ENCODE measurements at regions not wholly inside any gene's neighbourhood (a gene's known extent, or its start where the extent isn't known, plus 50 kb on each side); places are given as distances from the start of the nearest gene placed in this dataset.
"Not testable (repeated sequence)": the region's sequence is repeated elsewhere in the genome, so short reads cannot be mapped to it uniquely, and the experiment has no call there.

DNA sequence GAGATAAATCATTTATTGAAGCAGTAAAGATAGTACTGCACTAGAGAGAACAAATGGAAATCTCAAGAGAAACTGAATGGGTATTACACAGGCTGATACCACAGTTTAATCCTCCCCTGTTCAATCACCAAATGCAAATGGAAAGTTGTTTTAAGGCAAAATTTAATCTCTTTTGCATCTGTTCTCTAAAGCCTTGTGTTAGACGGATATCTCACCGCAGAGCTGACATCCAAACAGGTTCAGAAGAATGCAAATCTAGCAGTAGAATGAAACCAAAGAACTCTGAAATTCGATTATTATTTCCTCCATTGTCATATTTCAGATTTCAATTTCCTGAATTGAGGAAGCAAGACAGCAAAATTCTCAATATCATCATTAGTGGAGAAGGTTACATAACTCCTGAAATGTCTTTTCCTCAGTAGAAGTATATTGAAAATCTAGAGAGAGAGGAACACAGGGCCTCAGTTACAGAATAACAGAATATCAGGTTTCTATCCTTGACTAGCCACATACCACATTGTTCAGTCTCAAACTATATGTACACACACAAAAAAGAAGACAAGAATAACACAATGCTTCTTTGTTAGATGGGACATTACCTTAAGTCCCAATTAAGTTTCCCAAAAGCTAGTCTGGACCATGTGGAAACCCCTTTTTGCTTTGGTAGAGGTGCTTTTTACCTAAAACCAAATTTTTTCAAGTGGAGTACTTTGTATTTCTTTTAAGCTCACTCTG lies 94.1 kb upstream of the BANK1 start:
- Histone ChIP-seq H3K36me3 (ENCODE audit: control insufficient read depth in 2 of 2, extremely low read depth in 1 of 2, insufficient read depth in 2 of 2, low read length in 2 of 2) (no peaks in the 10 kb centered on the region), H3K4me3 (ENCODE audit: control insufficient read depth in 2 of 3, extremely low read depth in 1 of 3, insufficient read depth in 2 of 3, low read depth in 1 of 3, low read length in 3 of 3) (no peak overlapping the region), H2AFZ (ENCODE audit: control insufficient read depth, low read length) (no peak overlapping the region), H3K4me2 (ENCODE audit: control insufficient read depth, extremely low read depth, insufficient read depth, low read depth, low read length) (no peak overlapping the region), H3K9me3 (ENCODE audit: control insufficient read depth, low read depth, low read length) (no peaks in the 10 kb centered on the region), H3K9me1 (ENCODE audit: control insufficient read depth, extremely low read depth, insufficient read depth, low read length) (no peaks in the 10 kb centered on the region), H3K27ac (ENCODE audit: control insufficient read depth, insufficient read depth, low read length) (no peak overlapping the region), H3K9ac (ENCODE audit: control insufficient read depth, extremely low read depth, insufficient read depth, low read length) (no peak overlapping the region), H3K4me1 (ENCODE audit: control insufficient read depth, extremely low read depth, insufficient read depth, low read length) (peaks cover 16% of the 10 kb centered on the region), H4K20me1 (ENCODE audit: control insufficient read depth, extremely low read depth, insufficient read depth, low read length) (no peaks in the 10 kb centered on the region), H3K27me3 (ENCODE audit: control insufficient read depth, extremely low read depth, insufficient read depth, low read length) (no peaks in the 10 kb centered on the region), H3K79me2 (ENCODE audit: control insufficient read depth, insufficient read depth, low read length) (no peaks in the 10 kb centered on the region)
- dilution Hi-C loops (cut with MboI; ENCODE audit: extremely low pct_ligation_motif_present, low sequenced_read_pairs) = no loop called here
- FAIRE-seq (no peak), DNase-seq (ENCODE audit: low read depth, low spot score) (no peak)
- no peak for TF ChIP-seq EZH2 (IDR thresholded peaks at IDR 0.05; ENCODE audit: low read length)
- TF ChIP-seq, protein P1, sequence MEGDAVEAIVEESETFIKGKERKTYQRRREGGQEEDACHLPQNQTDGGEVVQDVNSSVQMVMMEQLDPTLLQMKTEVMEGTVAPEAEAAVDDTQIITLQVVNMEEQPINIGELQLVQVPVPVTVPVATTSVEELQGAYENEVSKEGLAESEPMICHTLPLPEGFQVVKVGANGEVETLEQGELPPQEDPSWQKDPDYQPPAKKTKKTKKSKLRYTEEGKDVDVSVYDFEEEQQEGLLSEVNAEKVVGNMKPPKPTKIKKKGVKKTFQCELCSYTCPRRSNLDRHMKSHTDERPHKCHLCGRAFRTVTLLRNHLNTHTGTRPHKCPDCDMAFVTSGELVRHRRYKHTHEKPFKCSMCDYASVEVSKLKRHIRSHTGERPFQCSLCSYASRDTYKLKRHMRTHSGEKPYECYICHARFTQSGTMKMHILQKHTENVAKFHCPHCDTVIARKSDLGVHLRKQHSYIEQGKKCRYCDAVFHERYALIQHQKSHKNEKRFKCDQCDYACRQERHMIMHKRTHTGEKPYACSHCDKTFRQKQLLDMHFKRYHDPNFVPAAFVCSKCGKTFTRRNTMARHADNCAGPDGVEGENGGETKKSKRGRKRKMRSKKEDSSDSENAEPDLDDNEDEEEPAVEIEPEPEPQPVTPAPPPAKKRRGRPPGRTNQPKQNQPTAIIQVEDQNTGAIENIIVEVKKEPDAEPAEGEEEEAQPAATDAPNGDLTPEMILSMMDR (optimal IDR thresholded peaks at IDR 0.05 in 1 of 3, IDR thresholded peaks at IDR 0.05 in 1 of 3, conservative IDR thresholded peaks at IDR 0.05 in 1 of 3; ENCODE audit: extremely low read depth in 1 of 3, insufficient read depth in 2 of 3, low read length in 3 of 3) = no peak

DNA sequence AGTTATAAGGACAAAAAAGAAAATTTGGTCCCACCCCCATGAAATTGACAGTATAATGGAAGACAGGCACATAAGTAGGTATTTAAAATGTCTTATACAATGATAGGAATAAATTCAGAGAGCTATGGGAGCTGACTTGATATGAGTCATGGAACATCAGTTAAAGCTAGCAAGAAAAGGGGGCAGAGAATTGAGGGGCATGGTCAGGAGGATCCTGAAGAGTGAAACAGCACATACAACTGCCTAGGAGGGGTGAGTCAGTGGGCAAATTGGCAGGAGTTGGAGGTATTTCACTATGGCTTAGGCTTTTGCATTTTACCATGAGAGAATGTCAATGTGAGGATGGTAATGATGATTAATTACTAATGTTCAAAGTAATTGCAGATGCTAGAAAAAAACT lies 95.4 kb upstream of the BANK1 start:
- Histone ChIP-seq H3K9ac (ENCODE audit: control insufficient read depth, extremely low read depth, insufficient read depth, low read length) (no peak overlapping the region), H3K36me3 (ENCODE audit: control insufficient read depth in 2 of 2, extremely low read depth in 1 of 2, insufficient read depth in 2 of 2, low read length in 2 of 2) (no peaks in the 10 kb centered on the region), H3K27ac (ENCODE audit: control insufficient read depth, insufficient read depth, low read length) (no peak overlapping the region), H3K4me3 (ENCODE audit: control insufficient read depth in 2 of 3, extremely low read depth in 1 of 3, insufficient read depth in 2 of 3, low read depth in 1 of 3, low read length in 3 of 3) (no peak overlapping the region), H4K20me1 (ENCODE audit: control insufficient read depth, extremely low read depth, insufficient read depth, low read length) (no peaks in the 10 kb centered on the region), H2AFZ (ENCODE audit: control insufficient read depth, low read length) (no peak overlapping the region), H3K4me1 (ENCODE audit: control insufficient read depth, extremely low read depth, insufficient read depth, low read length) (peaks cover 16% of the 10 kb centered on the region), H3K9me3 (ENCODE audit: control insufficient read depth, low read depth, low read length) (no peaks in the 10 kb centered on the region), H3K4me2 (ENCODE audit: control insufficient read depth, extremely low read depth, insufficient read depth, low read depth, low read length) (no peak overlapping the region), H3K27me3 (ENCODE audit: control insufficient read depth, extremely low read depth, insufficient read depth, low read length) (no peaks in the 10 kb centered on the region), H3K9me1 (ENCODE audit: control insufficient read depth, extremely low read depth, insufficient read depth, low read length) (no peaks in the 10 kb centered on the region), H3K79me2 (ENCODE audit: control insufficient read depth, insufficient read depth, low read length) (no peaks in the 10 kb centered on the region)
- no peak for DNase-seq (ENCODE audit: low read depth, low spot score)
- no peak for TF ChIP-seq EZH2 (IDR thresholded peaks at IDR 0.05; ENCODE audit: low read length)
- TF ChIP-seq, protein P1 (optimal IDR thresholded peaks at IDR 0.05 in 1 of 3, IDR thresholded peaks at IDR 0.05 in 1 of 3, conservative IDR thresholded peaks at IDR 0.05 in 1 of 3; ENCODE audit: extremely low read depth in 1 of 3, insufficient read depth in 2 of 3, low read length in 3 of 3) = no peak
- dilution Hi-C loops (cut with MboI; ENCODE audit: extremely low pct_ligation_motif_present, low sequenced_read_pairs) = no loop called here
- FAIRE-seq = no peak

DNA sequence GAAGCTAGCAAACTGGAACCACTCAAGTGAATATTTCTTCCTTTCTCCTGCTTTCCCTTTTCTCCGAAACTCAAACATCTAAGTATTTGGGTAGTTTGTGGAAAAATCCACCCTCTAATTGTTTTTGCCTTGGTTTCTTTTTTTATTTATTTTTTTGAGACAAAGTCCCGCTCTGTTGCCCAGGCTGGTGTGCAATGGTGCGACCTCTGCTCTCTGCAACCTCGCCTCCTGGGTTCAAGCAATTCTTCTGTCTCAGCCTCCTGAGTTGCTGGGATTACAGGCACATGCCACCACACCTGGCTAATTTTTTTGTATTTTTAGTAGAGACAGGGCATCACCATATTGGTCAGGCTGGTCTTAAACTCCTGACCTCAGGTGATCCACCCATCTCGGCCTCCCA lies 96.1 kb upstream of the BANK1 start:
- H3K9me3 ChIP-seq (ENCODE audit: control insufficient read depth, low read depth, low read length); H3K4me2 ChIP-seq (ENCODE audit: control insufficient read depth, extremely low read depth, insufficient read depth, low read depth, low read length); FAIRE-seq; H4K20me1 ChIP-seq (ENCODE audit: control insufficient read depth, extremely low read depth, insufficient read depth, low read length); H3K79me2 ChIP-seq (ENCODE audit: control insufficient read depth, insufficient read depth, low read length); dilution Hi-C loops (cut with MboI; ENCODE audit: extremely low pct_ligation_motif_present, low sequenced_read_pairs); H2AFZ ChIP-seq (ENCODE audit: control insufficient read depth, low read length); H3K27me3 ChIP-seq (ENCODE audit: control insufficient read depth, extremely low read depth, insufficient read depth, low read length); H3K27ac ChIP-seq (ENCODE audit: control insufficient read depth, insufficient read depth, low read length); DNase-seq (ENCODE audit: low read depth, low spot score); H3K4me3 ChIP-seq (ENCODE audit: control insufficient read depth in 2 of 3, extremely low read depth in 1 of 3, insufficient read depth in 2 of 3, low read depth in 1 of 3, low read length in 3 of 3); H3K9ac ChIP-seq (ENCODE audit: control insufficient read depth, extremely low read depth, insufficient read depth, low read length); H3K9me1 ChIP-seq (ENCODE audit: control insufficient read depth, extremely low read depth, insufficient read depth, low read length); H3K36me3 ChIP-seq (ENCODE audit: control insufficient read depth in 2 of 2, extremely low read depth in 1 of 2, insufficient read depth in 2 of 2, low read length in 2 of 2): not testable (repeated sequence)
- H3K4me1 ChIP-seq (ENCODE audit: control insufficient read depth, extremely low read depth, insufficient read depth, low read length) = peaks cover 16% of the 10 kb centered on the region
